SK-N-SH treated with all-trans-retinoic acid at 6 μM for 48 hours (cell line): ENCODE measurements at regions not wholly inside any gene's neighbourhood (a gene's known extent, or its start where the extent isn't known, plus 50 kb on each side); places are given as distances from the start of the nearest gene placed in this dataset.
A peak's percentile ranks its signal among the peaks of the same experiment; 100 is the strongest.

Experiments
- ATAC-seq: fragments of 200-7000 bp; cut with Tn5 transposase; 3 replicates; pipeline ENCODE4 v1.9.1; 2020; ENCODE audit warnings: mild to moderate bottlenecking, moderate library complexity
- ARNTL ChIP-seq: fragments of 450-650 bp; formaldehyde crosslinking; IDR thresholded peaks from 2 replicates; pipeline ENCODE4 v1.5.0; 2020; ENCODE audit warnings: low read depth, mild to moderate bottlenecking, moderate library complexity, borderline replicate concordance
- BACH2 ChIP-seq: fragments of 250-450 bp; sonication (Bioruptor Pico); IDR thresholded peaks from 2 replicates; pipeline ENCODE4 v1.9.0; 2021; ENCODE audit warnings: mild to moderate bottlenecking, borderline replicate concordance
- CREB5 ChIP-seq: fragments of 250-450 bp; sonication (Bioruptor Pico); IDR thresholded peaks from 2 replicates; pipeline ENCODE4 v1.5.1; 2020; ENCODE audit warnings: low read depth, mild to moderate bottlenecking, moderate library complexity
- CSRNP3 ChIP-seq: fragments of 250-450 bp; sonication (Bioruptor Pico); IDR thresholded peaks from 2 replicates; pipeline ENCODE4 v1.5.1; 2021; ENCODE audit warnings: mild to moderate bottlenecking, moderate library complexity
- GLIS3 ChIP-seq: fragments of 250-450 bp; sonication (Bioruptor Pico); IDR thresholded peaks from 2 replicates; pipeline ENCODE4 v1.5.0; 2020; ENCODE audit warnings: mild to moderate bottlenecking, moderate library complexity
- ISL1 ChIP-seq: fragments of 250-450 bp; sonication (Bioruptor Pico); IDR thresholded peaks from 2 replicates; pipeline ENCODE4 v2.1.2; 2022; ENCODE audit warnings: mild to moderate bottlenecking, moderate library complexity
- OSR1 ChIP-seq: fragments of 250-450 bp; sonication (Bioruptor Pico); IDR thresholded peaks from 2 replicates; pipeline ENCODE4 v1.8.0; 2022; ENCODE audit warnings: moderate library complexity, mild to moderate bottlenecking, inconsistent platforms
- POU6F1 ChIP-seq: fragments of 250-450 bp; sonication (Bioruptor Pico); IDR thresholded peaks from 2 replicates; pipeline ENCODE4 v1.8.0; 2021; ENCODE audit warnings: low read depth, mild to moderate bottlenecking, moderate library complexity, borderline replicate concordance
- PPARA ChIP-seq: fragments of 250-450 bp; sonication (Bioruptor Pico); IDR thresholded peaks from 2 replicates; pipeline ENCODE4 v1.5.0; 2020; ENCODE audit warnings: mild to moderate bottlenecking, borderline replicate concordance
- SNAI2 ChIP-seq: fragments of 250-450 bp; sonication (Bioruptor Pico); IDR thresholded peaks from 2 replicates; pipeline ENCODE4 v1.5.0; 2020; ENCODE audit warnings: mild to moderate bottlenecking, moderate library complexity
- TCF4 ChIP-seq: fragments of 250-450 bp; sonication (Bioruptor Pico); IDR thresholded peaks from 2 replicates; pipeline ENCODE4 v1.8.0; 2021; ENCODE audit warnings: mild to moderate bottlenecking, moderate library complexity, borderline replicate concordance
- TOX ChIP-seq: fragments of 250-450 bp; sonication (Bioruptor Pico); IDR thresholded peaks from 2 replicates; pipeline ENCODE4 v1.8.0; 2021; ENCODE audit warnings: mild to moderate bottlenecking, moderate library complexity, borderline replicate concordance
- TSHZ2 ChIP-seq: fragments of 250-450 bp; sonication (Bioruptor Pico); IDR thresholded peaks from 2 replicates; pipeline ENCODE4 v1.5.0; 2020; ENCODE audit warnings: mild to moderate bottlenecking, moderate library complexity
- ZC3H10 ChIP-seq: fragments of 250-450 bp; sonication (Bioruptor Pico); IDR thresholded peaks from 2 replicates; pipeline ENCODE4 v1.5.1; 2021; ENCODE audit warnings: mild to moderate bottlenecking, moderate library complexity
- ZFP3 ChIP-seq: fragments of 250-450 bp; sonication (Bioruptor Pico); IDR thresholded peaks from 2 replicates; pipeline ENCODE4 v1.5.0; 2020; ENCODE audit warnings: mild to moderate bottlenecking, moderate library complexity
- ZFP30 ChIP-seq: fragments of 450-650 bp; formaldehyde crosslinking; IDR thresholded peaks from 2 replicates; pipeline ENCODE4 v1.5.0; 2022; ENCODE audit warnings: mild to moderate bottlenecking, moderate library complexity
- ZNF565 ChIP-seq: fragments of 450-650 bp; formaldehyde crosslinking; conservative IDR thresholded peaks from 2 replicates; pipeline ENCODE4 v1.5.0; 2020; ENCODE audit warnings: low read depth, mild to moderate bottlenecking, moderate library complexity
- ZNF8 ChIP-seq: fragments of 450-650 bp; formaldehyde crosslinking; IDR thresholded peaks from 2 replicates; pipeline ENCODE4 v1.5.0; 2020; ENCODE audit warnings: mild to moderate bottlenecking, moderate library complexity

- TF ChIP-seq TCF4 (CRISPR knock-in tag), result no peak
- TF ChIP-seq GLIS3 (CRISPR knock-in tag), result no peak
These were observed 608.8 kb upstream of the CAMK1G start (continued) for GRCh38 chr1:208974717-208975116.

GRCh38 chr1:208975456-208975855 is 608.1 kb upstream of the CAMK1G start:
- no peak for ATAC-seq
- TF ChIP-seq TSHZ2 (CRISPR knock-in tag) (no peak), ZFP3 (CRISPR knock-in tag) (no peak), ZFP30 (CRISPR knock-in tag) (no peak), GLIS3 (CRISPR knock-in tag) (no peak), ZC3H10 (CRISPR knock-in tag) (no peak), CREB5 (CRISPR knock-in tag) (no peak), ZNF8 (CRISPR knock-in tag) (no peak), POU6F1 (CRISPR knock-in tag) (no peak), BACH2 (CRISPR knock-in tag) (no peak), CSRNP3 (CRISPR knock-in tag) (no peak), SNAI2 (CRISPR knock-in tag) (no peak), ZNF565 (no peak), ARNTL (CRISPR knock-in tag) (no peak), OSR1 (CRISPR knock-in tag) (no peak)

GRCh38 chr1:208977012-208977411 is 606.5 kb upstream of the CAMK1G start:
- TF ChIP-seq SNAI2 (CRISPR knock-in tag), result no peak
- no peak for TF ChIP-seq POU6F1 (CRISPR knock-in tag)
- TF ChIP-seq ISL1 (CRISPR knock-in tag), result no peak
- TF ChIP-seq GLIS3 (CRISPR knock-in tag), result no peak
- TF ChIP-seq TOX (CRISPR knock-in tag), result no peak
- TF ChIP-seq OSR1 (CRISPR knock-in tag), result no peak
- TF ChIP-seq PPARA (CRISPR knock-in tag), result no peak
- no peak for TF ChIP-seq ZFP30 (CRISPR knock-in tag)
- TF ChIP-seq CSRNP3 (CRISPR knock-in tag), result no peak
- peak; percentile 30; the same call in 1 of the 3 replicates for ATAC-seq
